ENCODE measurements at regions not wholly inside any gene's neighbourhood (a gene's known extent, or its start where the extent isn't known, plus 50 kb on each side); places are given as distances from the start of the nearest gene placed in this dataset.

GRCh38 chr12:28063355-28063880, 90.9 kb upstream of the PTHLH start:
- DNase-seq = no peak
- WGBS (ENCODE audit: insufficient coverage) = no CpG with 5 or more reads among the region's 2 CpGs
- H3K27ac ChIP-seq (ENCODE audit: low read depth in 1 of 2, low read length in 2 of 2) = no peak overlapping the region
- H4K20me1 ChIP-seq (ENCODE audit: insufficient read depth, low read length) = no peaks in the 10 kb centered on the region
- no peak overlapping the region for H3K4me3 ChIP-seq (replicated peaks in 1 of 3; ENCODE audit: low read depth in 2 of 3, low read length in 3 of 3)
- Mint-ChIP-seq H3K4me1 (no peaks in the 10 kb centered on the region), H3K27me3 (ENCODE audit: low read depth in 3 of 3) (peaks cover 0 to 2% (median 0%) of the 10 kb centered on the region in 3 donors), H3K9me3 (peaks cover 0 to 5% (median 0%) of the 10 kb centered on the region in 7 donors), H3K36me3 (no peaks in the 10 kb centered on the region), H3K4me3 (no peak overlapping the region), H3K27ac (no peak overlapping the region)
- H3K79me2 ChIP-seq (ENCODE audit: insufficient read depth, low read length) = no peaks in the 10 kb centered on the region
- H3K4me2 ChIP-seq (replicated peaks; ENCODE audit: extremely low read depth, low read length, poor library complexity, severe bottlenecking) = no peak overlapping the region
- no peak for TF ChIP-seq CTCF (IDR thresholded peaks at IDR 0.05)
- H3K36me3 ChIP-seq (replicated peaks in 1 of 2; ENCODE audit: control insufficient read depth in 1 of 2, insufficient read depth in 2 of 2, low read length in 2 of 2) = no peaks in the 10 kb centered on the region
- H3K9me3 ChIP-seq (replicated peaks in 1 of 2; ENCODE audit: control insufficient read depth in 1 of 2, insufficient read depth in 1 of 2, low read length in 2 of 2) = no peaks in the 10 kb centered on the region
- intact Hi-C loops (cut with micrococcal nuclease) = no loop called here
- H3K4me1 ChIP-seq (ENCODE audit: control insufficient read depth in 1 of 2, insufficient read depth in 2 of 2, low read length in 2 of 2) = no peaks in the 10 kb centered on the region
- H3K9ac ChIP-seq (ENCODE audit: insufficient read depth, low read length, poor library complexity, severe bottlenecking) = no peak overlapping the region
- no peaks in the 10 kb centered on the region for H3K27me3 ChIP-seq (ENCODE audit: control insufficient read depth in 2 of 2, insufficient read depth in 2 of 2, low read length in 2 of 2)
- H2AFZ ChIP-seq (ENCODE audit: insufficient read depth, low read depth, low read length, poor library complexity, severe bottlenecking) = no peak overlapping the region

- peaks cover 0 to 2% (median 1%) of the 10 kb centered on the region in 3 donors for H3K27me3 Mint-ChIP-seq (ENCODE audit: low read depth in 3 of 3)
- WGBS (ENCODE audit: insufficient coverage) = no CpG with 5 or more reads among the region's 2 CpGs
- H3K4me3 ChIP-seq (replicated peaks in 1 of 3; ENCODE audit: low read depth in 2 of 3, low read length in 3 of 3) = no peak overlapping the region
- H3K27ac ChIP-seq (ENCODE audit: low read depth in 1 of 2, low read length in 2 of 2) = no peak overlapping the region
- no peak for TF ChIP-seq CTCF (IDR thresholded peaks at IDR 0.05)
- no peak overlapping the region for H3K4me2 ChIP-seq (replicated peaks; ENCODE audit: extremely low read depth, low read length, poor library complexity, severe bottlenecking)
- intact Hi-C loops (cut with micrococcal nuclease) = no loop called here
- no peak overlapping the region for H2AFZ ChIP-seq (ENCODE audit: insufficient read depth, low read depth, low read length, poor library complexity, severe bottlenecking)
- no peak for DNase-seq
- H3K79me2 ChIP-seq (ENCODE audit: insufficient read depth, low read length) = no peaks in the 10 kb centered on the region
- no peaks in the 10 kb centered on the region for H3K36me3 ChIP-seq (replicated peaks in 1 of 2; ENCODE audit: control insufficient read depth in 1 of 2, insufficient read depth in 2 of 2, low read length in 2 of 2)
- no peaks in the 10 kb centered on the region for H3K4me1 Mint-ChIP-seq
- peaks cover 0 to 1% of the 10 kb centered on the region in 2 donors for H3K9me3 ChIP-seq (replicated peaks in 1 of 2; ENCODE audit: control insufficient read depth in 1 of 2, insufficient read depth in 1 of 2, low read length in 2 of 2)
- H3K27me3 ChIP-seq (ENCODE audit: control insufficient read depth in 2 of 2, insufficient read depth in 2 of 2, low read length in 2 of 2) = no peaks in the 10 kb centered on the region
- H3K4me1 ChIP-seq (ENCODE audit: control insufficient read depth in 1 of 2, insufficient read depth in 2 of 2, low read length in 2 of 2) = no peaks in the 10 kb centered on the region
- peaks cover 0 to 4% (median 1%) of the 10 kb centered on the region in 7 donors for H3K9me3 Mint-ChIP-seq
- no peak overlapping the region for H3K4me3 Mint-ChIP-seq
- no peaks in the 10 kb centered on the region for H4K20me1 ChIP-seq (ENCODE audit: insufficient read depth, low read length)
- no peaks in the 10 kb centered on the region for H3K36me3 Mint-ChIP-seq
- H3K9ac ChIP-seq (ENCODE audit: insufficient read depth, low read length, poor library complexity, severe bottlenecking) = no peak overlapping the region
- no peak overlapping the region for H3K27ac Mint-ChIP-seq
Measured at GRCh38 chr12:28065374-28065773, 92.8 kb upstream of the PTHLH start.
